Activated CD4-positive, alpha-beta T cell treated with anti-CD3 and anti-CD28 coated beads for 24 hours (primary cell): ENCODE measurements at regions not wholly inside any gene's neighbourhood (a gene's known extent, or its start where the extent isn't known, plus 50 kb on each side); places are given as distances from the start of the nearest gene placed in this dataset.
"Not testable (repeated sequence)": the region's sequence is repeated elsewhere in the genome, so short reads cannot be mapped to it uniquely, and the experiment has no call there.

Experiments used
- DNase-seq, 2 donors: peaks; one replicate each; pipeline ENCODE4 v3.0.0-alpha.2; 2020; ENCODE audit warnings: low read depth in 2 of 2

- no peak for DNase-seq
Measured at GRCh38 chr3:33919312-33920120, 121.1 kb downstream of the PDCD6IP start.

GRCh38 chr3:33920511-33920910 lies 122.1 kb downstream of the PDCD6IP start:
- DNase-seq = no peak

GRCh38 chr3:33921608-33922007 lies 123.2 kb downstream of the PDCD6IP start:
- no peak for DNase-seq

GRCh38 chr3:33926998-33927605 lies 128.7 kb downstream of the PDCD6IP start:
- no peak for DNase-seq

GRCh38 chr3:33929813-33930212 lies 131.4 kb downstream of the PDCD6IP start:
- DNase-seq = no peak

GRCh38 chr3:33931512-33931911 lies 133.1 kb downstream of the PDCD6IP start:
- no peak for DNase-seq

GRCh38 chr3:33932010-33932764 lies 133.8 kb downstream of the PDCD6IP start:
- DNase-seq = no peak

- DNase-seq = no peak
Measured at GRCh38 chr3:33936171-33936920, 137.9 kb downstream of the PDCD6IP start.

- DNase-seq = no peak
Measured at GRCh38 chr3:33936921-33937525, 138.6 kb downstream of the PDCD6IP start.

GRCh38 chr3:33937628-33938027 lies 139.2 kb downstream of the PDCD6IP start:
- no peak for DNase-seq

GRCh38 chr3:33940149-33940548 lies 141.7 kb downstream of the PDCD6IP start:
- no peak for DNase-seq

GRCh38 chr3:33940736-33941135 lies 142.3 kb downstream of the PDCD6IP start:
- no peak for DNase-seq

GRCh38 chr3:33941804-33942203 lies 143.4 kb downstream of the PDCD6IP start:
- no peak for DNase-seq

GRCh38 chr3:33942483-33943150 lies 144.2 kb downstream of the PDCD6IP start:
- DNase-seq = no peak

GRCh38 chr3:33943277-33943676 lies 144.8 kb downstream of the PDCD6IP start:
- no peak for DNase-seq

GRCh38 chr3:33946612-33947011 lies 148.2 kb downstream of the PDCD6IP start:
- not testable (repeated sequence) for DNase-seq

- no peak for DNase-seq
Measured at GRCh38 chr3:33947272-33948195, 149.1 kb downstream of the PDCD6IP start.

- DNase-seq = no peak
Measured at GRCh38 chr3:33949074-33949473, 150.6 kb downstream of the PDCD6IP start.

GRCh38 chr3:33954956-33955355 lies 156.5 kb downstream of the PDCD6IP start:
- no peak for DNase-seq

GRCh38 chr3:33956206-33956605 lies 157.8 kb downstream of the PDCD6IP start:
- no peak for DNase-seq
